ENCODE measurements at regions not wholly inside any gene's neighbourhood (a gene's known extent, or its start where the extent isn't known, plus 50 kb on each side); places are given as distances from the start of the nearest gene placed in this dataset.

DNA sequence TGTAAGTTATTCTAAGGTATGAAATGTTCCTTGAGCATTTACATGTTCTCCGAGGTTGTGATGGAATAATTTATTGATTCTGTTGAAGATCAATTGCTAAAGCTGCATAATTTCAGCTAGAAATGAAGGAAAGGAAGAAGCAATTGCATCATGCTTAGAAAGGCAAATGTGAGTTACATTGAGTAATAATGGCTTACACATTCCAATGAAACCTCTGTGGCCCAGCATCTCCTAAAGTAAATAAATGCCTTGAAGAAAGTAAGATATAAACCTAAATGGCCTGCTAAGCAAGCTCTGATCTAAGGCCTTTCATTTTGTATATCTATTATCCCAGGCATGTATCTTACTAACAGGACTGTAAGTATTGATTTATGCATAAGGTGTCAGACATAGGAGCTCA is 677.3 kb upstream of the RGMB start:
- Histone ChIP-seq H3K27me3 (ENCODE audit: control insufficient read depth, insufficient read depth, low read length) (no peaks in the 10 kb centered on the region), H3K36me3 (ENCODE audit: control insufficient read depth, insufficient read depth, low read length) (no peaks in the 10 kb centered on the region), H3K27ac (ENCODE audit: low read depth, low read length) (no peak overlapping the region), H3K9ac (ENCODE audit: low read length) (no peak overlapping the region), H3K4me3 (ENCODE audit: low read length) (no peak overlapping the region), H3K4me1 (ENCODE audit: control insufficient read depth, insufficient read depth, low read length) (no peaks in the 10 kb centered on the region)

DNA sequence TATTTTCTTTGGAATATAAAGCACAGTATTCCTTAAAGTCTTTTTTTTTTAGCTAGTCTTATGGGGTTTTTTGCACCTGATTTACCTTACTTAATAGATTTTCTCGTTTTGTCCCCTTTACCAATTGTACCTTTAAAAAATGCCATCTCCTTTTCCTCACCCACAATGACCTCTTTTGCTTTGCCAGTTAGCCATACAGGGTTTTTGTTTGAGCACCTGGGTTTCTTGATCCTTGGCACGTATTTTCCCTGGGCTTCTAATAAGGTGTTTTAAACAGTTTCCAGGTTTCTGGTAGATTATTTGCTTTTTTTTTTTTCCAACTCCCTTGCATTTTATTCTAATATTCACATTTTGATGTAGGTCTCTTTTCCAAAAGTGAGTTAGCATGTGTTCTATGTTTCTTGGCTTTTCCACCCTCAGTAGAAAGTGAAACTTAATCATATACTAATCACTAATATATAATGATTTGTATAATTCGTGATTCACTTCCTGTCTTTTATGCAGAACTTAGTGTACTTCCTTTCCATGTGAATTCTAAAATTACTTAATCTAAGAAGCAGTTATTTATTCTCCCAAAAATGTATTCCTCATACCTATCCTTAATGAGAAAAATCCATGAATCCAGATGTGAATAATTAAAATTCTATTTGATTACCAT is 673.9 kb upstream of the RGMB start:
- no peaks in the 10 kb centered on the region for H3K36me3 ChIP-seq (ENCODE audit: control insufficient read depth, insufficient read depth, low read length)
- no peak overlapping the region for H3K27ac ChIP-seq (ENCODE audit: low read depth, low read length)
- H3K27me3 ChIP-seq (ENCODE audit: control insufficient read depth, insufficient read depth, low read length), result no peaks in the 10 kb centered on the region
- H3K4me3 ChIP-seq (ENCODE audit: low read length), result no peak overlapping the region
- no peak overlapping the region for H3K9ac ChIP-seq (ENCODE audit: low read length)
- no peaks in the 10 kb centered on the region for H3K4me1 ChIP-seq (ENCODE audit: control insufficient read depth, insufficient read depth, low read length)

DNA sequence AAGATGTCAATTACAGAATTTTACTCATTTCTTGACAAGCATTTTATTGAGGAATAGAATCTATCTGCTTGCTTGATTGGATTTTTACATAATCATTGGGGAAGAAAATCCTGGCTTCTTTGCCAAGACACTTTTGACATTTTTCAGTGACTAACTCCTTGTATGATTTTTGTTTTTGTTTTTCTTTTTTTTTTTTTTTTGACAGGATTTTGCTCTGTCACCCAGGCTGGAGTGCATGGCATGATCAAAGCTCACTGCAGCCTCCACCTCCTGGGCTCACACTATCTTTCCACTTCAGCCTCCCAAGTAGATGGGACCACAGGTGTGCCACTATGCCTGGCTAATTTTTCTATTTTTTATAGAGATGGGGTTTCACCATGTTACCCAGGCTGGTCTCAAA is 672.3 kb upstream of the RGMB start:
- Histone ChIP-seq H3K36me3 (ENCODE audit: control insufficient read depth, insufficient read depth, low read length) (no peaks in the 10 kb centered on the region), H3K9ac (ENCODE audit: low read length) (no peak overlapping the region), H3K27me3 (ENCODE audit: control insufficient read depth, insufficient read depth, low read length) (no peaks in the 10 kb centered on the region), H3K4me3 (ENCODE audit: low read length) (no peak overlapping the region), H3K4me1 (ENCODE audit: control insufficient read depth, insufficient read depth, low read length) (no peaks in the 10 kb centered on the region), H3K27ac (ENCODE audit: low read depth, low read length) (no peak overlapping the region)

DNA sequence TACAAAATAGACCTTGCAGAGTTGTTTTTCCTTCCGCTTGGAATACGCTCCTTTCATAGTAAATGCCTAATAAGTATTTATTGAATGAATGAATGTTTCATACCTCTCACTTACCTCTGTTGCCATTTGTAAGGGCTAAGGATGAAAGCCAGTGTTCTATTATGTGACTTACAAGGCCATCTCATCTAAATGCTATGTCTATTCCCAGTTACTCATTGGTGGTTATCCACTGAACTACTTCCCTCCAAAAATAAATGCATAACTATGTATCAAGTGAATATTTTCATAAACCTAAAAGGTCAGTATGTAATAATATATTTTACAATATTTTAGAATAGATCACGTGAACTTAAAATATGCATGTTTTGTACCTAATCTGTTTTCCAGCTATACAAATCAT is 670.5 kb upstream of the RGMB start:
- Histone ChIP-seq H3K9ac (ENCODE audit: low read length) (no peak overlapping the region), H3K27ac (ENCODE audit: low read depth, low read length) (no peak overlapping the region), H3K36me3 (ENCODE audit: control insufficient read depth, insufficient read depth, low read length) (no peaks in the 10 kb centered on the region), H3K4me3 (ENCODE audit: low read length) (no peak overlapping the region), H3K27me3 (ENCODE audit: control insufficient read depth, insufficient read depth, low read length) (no peaks in the 10 kb centered on the region), H3K4me1 (ENCODE audit: control insufficient read depth, insufficient read depth, low read length) (no peaks in the 10 kb centered on the region)

DNA sequence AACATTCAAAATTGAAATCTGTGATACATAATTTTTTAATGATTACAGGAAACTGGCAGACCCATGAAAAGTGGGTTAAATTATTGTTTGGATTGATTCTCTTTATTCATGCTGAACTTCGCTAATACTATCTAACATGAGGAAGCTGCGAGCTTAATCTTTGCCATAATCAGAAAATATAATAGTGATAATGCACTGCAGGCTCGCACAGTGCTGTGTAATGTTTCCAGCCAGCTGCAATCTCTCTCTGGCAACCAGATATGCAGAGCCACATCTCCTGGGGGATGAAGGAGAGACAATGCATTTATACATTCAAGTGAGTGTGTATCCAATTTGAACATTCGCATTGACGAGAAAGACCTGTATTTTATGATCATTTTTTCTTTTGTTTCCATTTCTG is 669.7 kb upstream of the RGMB start:
- H3K9ac ChIP-seq (ENCODE audit: low read length), result no peak overlapping the region
- H3K4me1 ChIP-seq (ENCODE audit: control insufficient read depth, insufficient read depth, low read length), result no peaks in the 10 kb centered on the region
- H3K27me3 ChIP-seq (ENCODE audit: control insufficient read depth, insufficient read depth, low read length), result no peaks in the 10 kb centered on the region
- H3K27ac ChIP-seq (ENCODE audit: low read depth, low read length), result no peak overlapping the region
- H3K36me3 ChIP-seq (ENCODE audit: control insufficient read depth, insufficient read depth, low read length), result no peaks in the 10 kb centered on the region
- no peak overlapping the region for H3K4me3 ChIP-seq (ENCODE audit: low read length)

DNA sequence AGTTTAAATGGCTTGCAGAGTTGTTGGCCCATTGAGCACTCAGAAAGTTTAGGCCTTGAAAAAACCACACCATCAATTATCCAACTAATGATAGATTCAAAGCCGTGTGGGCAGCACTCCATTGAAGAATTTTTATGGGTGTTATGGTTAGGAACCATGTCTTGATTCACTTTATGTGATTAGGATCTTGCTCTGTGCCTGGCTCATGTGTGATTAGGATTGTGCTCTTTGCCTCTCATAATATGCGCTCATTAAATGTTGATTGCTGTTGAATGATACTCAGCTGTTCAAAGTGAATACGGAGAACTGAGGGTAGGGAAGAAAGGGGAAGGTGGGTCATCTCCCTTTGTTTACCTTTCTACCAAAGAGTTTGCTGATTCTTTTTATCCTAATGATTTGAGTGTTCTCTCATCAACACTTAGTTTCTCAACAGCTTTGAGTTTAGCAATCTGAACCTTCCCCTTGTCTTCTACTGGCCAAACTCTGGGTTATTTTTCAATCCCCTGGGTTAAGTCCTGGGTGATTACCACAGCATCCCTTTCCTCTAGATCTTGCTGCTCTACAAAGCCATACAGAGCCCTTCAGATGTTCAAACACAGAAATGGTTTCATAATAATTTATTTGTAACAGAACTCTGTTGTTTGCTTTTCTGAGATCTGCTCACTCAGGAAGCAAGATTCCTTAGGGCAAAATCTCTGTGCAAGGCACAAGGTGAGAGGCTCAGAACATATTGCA is 668.8 kb upstream of the RGMB start:
- H3K4me3 ChIP-seq (ENCODE audit: low read length), result no peak overlapping the region
- no peak overlapping the region for H3K27ac ChIP-seq (ENCODE audit: low read depth, low read length)

DNA sequence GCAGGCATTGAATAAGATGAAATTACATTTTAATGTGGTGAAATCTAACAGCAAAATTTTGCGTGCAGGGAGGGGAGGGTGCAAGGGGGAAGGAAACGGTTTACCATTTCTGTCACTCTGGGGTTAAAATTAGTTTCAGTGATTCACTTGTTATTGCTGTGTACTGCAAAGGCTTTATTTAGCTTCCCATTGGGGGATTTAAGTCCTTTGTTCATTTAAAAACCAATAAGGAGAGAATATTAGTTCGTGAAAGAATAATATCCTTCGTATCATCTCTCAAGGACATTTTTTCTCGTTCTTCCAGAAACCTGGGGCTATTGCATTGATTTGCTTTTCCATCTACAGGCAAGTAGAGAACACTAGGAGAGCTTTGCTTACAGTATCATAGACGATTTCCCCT is 667.8 kb upstream of the RGMB start:
- H3K27ac ChIP-seq (ENCODE audit: low read depth, low read length), result no peak overlapping the region

More for the DNA sequence above, 668.8 kb upstream of the RGMB start:
- Histone ChIP-seq H3K36me3 (ENCODE audit: control insufficient read depth, insufficient read depth, low read length) (no peaks in the 10 kb centered on the region), H3K4me1 (ENCODE audit: control insufficient read depth, insufficient read depth, low read length) (no peaks in the 10 kb centered on the region), H3K27me3 (ENCODE audit: control insufficient read depth, insufficient read depth, low read length) (no peaks in the 10 kb centered on the region), H3K9ac (ENCODE audit: low read length) (no peak overlapping the region)

DNA sequence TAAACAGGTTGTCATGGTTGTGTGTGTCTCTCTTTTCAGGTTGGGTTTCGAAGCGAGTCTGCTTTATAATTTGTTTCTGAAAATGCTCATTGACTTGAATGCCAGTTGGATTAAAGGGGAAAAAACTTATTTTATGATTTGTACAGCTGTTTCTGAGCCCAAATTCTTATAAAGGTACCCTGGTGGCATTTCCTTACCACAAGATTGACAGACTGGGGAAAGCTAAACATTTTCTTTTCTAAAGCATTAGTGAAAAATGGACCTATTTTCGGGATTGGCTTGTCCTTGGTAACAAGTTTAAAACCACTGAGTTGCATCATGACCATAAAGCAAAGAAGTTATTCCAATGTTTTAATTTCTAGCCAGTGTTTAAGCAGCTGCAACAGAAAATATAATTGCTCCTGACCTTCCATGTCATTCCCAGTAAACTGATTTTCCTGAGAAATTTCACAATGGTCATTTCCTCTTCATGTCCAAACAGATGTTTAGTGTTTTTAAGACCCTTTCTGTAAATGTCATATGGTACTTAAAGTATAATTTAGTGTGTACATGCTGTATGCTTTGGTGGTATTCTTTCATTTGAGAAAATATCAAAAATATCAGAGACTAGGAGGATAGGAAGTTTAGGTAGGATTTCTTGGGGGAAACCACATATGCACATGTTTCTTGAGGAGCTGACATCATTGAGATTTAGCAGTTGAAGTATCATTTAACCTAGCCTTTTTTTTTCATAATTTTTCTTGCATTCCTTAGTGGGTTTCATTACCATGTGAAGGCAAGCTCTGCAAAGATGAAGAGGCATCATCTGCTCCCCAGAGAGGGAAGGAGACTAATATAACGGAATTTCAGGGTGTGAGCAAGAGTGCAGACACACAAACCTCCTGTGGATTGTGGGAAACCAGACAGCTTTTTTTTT is 667.1 kb upstream of the RGMB start:
- Histone ChIP-seq H3K27me3 (ENCODE audit: control insufficient read depth, insufficient read depth, low read length) (no peaks in the 10 kb centered on the region), H3K9ac (ENCODE audit: low read length) (no peak overlapping the region), H3K36me3 (ENCODE audit: control insufficient read depth, insufficient read depth, low read length) (no peaks in the 10 kb centered on the region), H3K27ac (ENCODE audit: low read depth, low read length) (no peak overlapping the region), H3K4me3 (ENCODE audit: low read length) (no peak overlapping the region), H3K4me1 (ENCODE audit: control insufficient read depth, insufficient read depth, low read length) (no peaks in the 10 kb centered on the region)

More for the DNA sequence above, 667.8 kb upstream of the RGMB start:
- Histone ChIP-seq H3K9ac (ENCODE audit: low read length) (no peak overlapping the region), H3K4me3 (ENCODE audit: low read length) (no peak overlapping the region), H3K36me3 (ENCODE audit: control insufficient read depth, insufficient read depth, low read length) (no peaks in the 10 kb centered on the region), H3K27me3 (ENCODE audit: control insufficient read depth, insufficient read depth, low read length) (no peaks in the 10 kb centered on the region), H3K4me1 (ENCODE audit: control insufficient read depth, insufficient read depth, low read length) (no peaks in the 10 kb centered on the region)

DNA sequence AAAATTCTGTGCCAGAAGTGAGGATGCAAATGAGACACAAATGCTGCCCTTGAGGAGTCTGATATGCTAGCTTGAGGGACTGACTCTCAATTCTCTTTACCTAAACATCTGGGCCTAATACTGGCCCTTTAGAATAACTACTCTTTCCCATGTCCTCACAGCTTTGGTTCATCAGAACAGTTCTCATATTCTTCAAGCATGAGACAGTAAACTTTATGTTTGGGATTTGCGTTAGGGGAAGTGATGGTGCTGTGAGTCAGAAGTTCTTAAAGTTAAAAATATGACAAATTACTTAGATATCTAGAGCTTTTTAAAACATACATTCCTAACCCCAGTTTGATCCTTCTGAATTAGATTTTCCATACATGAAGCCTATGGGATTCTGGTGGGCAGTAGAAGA is 665.0 kb upstream of the RGMB start:
- Histone ChIP-seq H3K27me3 (ENCODE audit: control insufficient read depth, insufficient read depth, low read length) (no peaks in the 10 kb centered on the region), H3K27ac (ENCODE audit: low read depth, low read length) (no peak overlapping the region), H3K36me3 (ENCODE audit: control insufficient read depth, insufficient read depth, low read length) (no peaks in the 10 kb centered on the region), H3K4me3 (ENCODE audit: low read length) (no peak overlapping the region), H3K9ac (ENCODE audit: low read length) (no peak overlapping the region), H3K4me1 (ENCODE audit: control insufficient read depth, insufficient read depth, low read length) (no peaks in the 10 kb centered on the region)

DNA sequence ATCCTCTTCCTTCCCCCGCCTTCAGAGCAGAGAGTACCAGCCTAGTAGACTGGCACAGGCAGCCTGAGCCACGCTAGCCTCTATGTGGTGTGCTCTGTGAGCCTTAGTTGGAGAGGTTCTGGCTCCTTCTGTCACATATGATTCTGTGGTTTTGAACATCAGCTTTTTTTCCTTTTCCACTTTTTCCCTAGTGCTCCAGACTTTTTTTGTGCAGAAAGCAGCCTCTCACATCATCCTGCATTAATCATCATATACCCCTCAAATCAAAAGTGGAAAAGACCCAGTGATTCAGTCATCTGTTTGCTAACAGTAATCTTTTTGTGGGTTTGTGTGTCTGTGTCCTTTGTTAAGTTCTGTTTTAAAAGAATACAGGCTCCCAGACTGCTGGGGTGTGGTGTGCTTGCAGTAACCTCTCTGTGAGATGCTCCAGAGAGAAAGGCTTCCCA is 663.9 kb upstream of the RGMB start:
- H3K27me3 ChIP-seq (ENCODE audit: control insufficient read depth, insufficient read depth, low read length), result no peaks in the 10 kb centered on the region
- H3K4me1 ChIP-seq (ENCODE audit: control insufficient read depth, insufficient read depth, low read length), result no peaks in the 10 kb centered on the region
- H3K36me3 ChIP-seq (ENCODE audit: control insufficient read depth, insufficient read depth, low read length), result no peaks in the 10 kb centered on the region
- no peak overlapping the region for H3K9ac ChIP-seq (ENCODE audit: low read length)
- H3K27ac ChIP-seq (ENCODE audit: low read depth, low read length), result no peak overlapping the region
- H3K4me3 ChIP-seq (ENCODE audit: low read length), result no peak overlapping the region

DNA sequence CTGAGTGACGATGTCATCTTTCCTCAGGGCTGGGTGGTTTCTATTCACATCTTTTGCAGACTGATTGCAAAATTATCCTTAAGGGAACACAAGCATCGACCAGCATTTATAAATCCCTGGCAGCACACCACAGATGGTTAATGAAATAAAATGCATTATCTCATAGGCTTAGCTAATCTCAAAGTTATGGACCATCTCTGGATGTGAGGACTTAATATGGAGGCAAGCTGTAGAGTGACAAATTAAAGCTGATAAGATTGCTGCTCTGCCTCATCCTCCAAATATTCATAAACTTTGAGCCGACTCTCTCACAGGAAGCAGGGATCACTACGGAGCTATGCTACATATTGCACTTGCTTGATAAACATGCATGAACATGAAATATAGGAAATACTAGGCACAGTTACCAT is 663.2 kb upstream of the RGMB start:
- no peak overlapping the region for H3K27ac ChIP-seq (ENCODE audit: low read depth, low read length)
- H3K27me3 ChIP-seq (ENCODE audit: control insufficient read depth, insufficient read depth, low read length), result no peaks in the 10 kb centered on the region
- H3K4me3 ChIP-seq (ENCODE audit: low read length), result no peak overlapping the region
- no peaks in the 10 kb centered on the region for H3K36me3 ChIP-seq (ENCODE audit: control insufficient read depth, insufficient read depth, low read length)
- no peaks in the 10 kb centered on the region for H3K4me1 ChIP-seq (ENCODE audit: control insufficient read depth, insufficient read depth, low read length)
- H3K9ac ChIP-seq (ENCODE audit: low read length), result no peak overlapping the region

DNA sequence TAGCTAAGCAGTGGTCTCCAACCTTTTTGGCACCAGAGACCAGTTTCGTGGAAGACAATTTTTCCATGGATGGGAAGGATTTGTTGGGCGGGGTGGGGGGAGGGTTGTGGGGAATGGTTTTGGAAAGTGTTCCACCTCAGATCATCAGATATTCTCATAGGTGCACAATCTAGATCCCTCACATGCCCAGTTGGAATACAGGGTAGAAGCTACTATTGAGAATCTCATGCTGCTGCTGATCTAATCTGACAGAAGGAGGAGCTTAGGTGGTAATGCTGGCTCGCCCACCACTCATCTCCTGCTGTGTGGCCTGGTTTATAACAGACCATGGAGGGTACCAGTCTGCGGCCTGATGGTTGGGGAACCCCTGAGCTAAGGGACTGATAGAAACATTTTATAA is 662.7 kb upstream of the RGMB start:
- H3K4me3 ChIP-seq (ENCODE audit: low read length), result no peak overlapping the region
- H3K27me3 ChIP-seq (ENCODE audit: control insufficient read depth, insufficient read depth, low read length), result no peaks in the 10 kb centered on the region
- H3K36me3 ChIP-seq (ENCODE audit: control insufficient read depth, insufficient read depth, low read length), result no peaks in the 10 kb centered on the region
- no peak overlapping the region for H3K27ac ChIP-seq (ENCODE audit: low read depth, low read length)
- H3K4me1 ChIP-seq (ENCODE audit: control insufficient read depth, insufficient read depth, low read length), result no peaks in the 10 kb centered on the region
- H3K9ac ChIP-seq (ENCODE audit: low read length), result no peak overlapping the region
